Left lung (tissue), 4 donors: ENCODE measurements at regions not wholly inside any gene's neighbourhood (a gene's known extent, or its start where the extent isn't known, plus 50 kb on each side); places are given as distances from the start of the nearest gene placed in this dataset.

Experiments
- ATAC-seq: fragments of 200-7000 bp; cut with Tn5 transposase; one replicate; pipeline ENCODE4 v1.9.1; 2020; ENCODE audit warnings: moderate library complexity
- DNase-seq, 4 donors: peaks; one replicate each; pipeline ENCODE4 v3.0.0-alpha.2; 2013 to 2020
- H3K27ac ChIP-seq, 2 donors: fragments of 200-600 bp; sonication (generic) in 1 of 2; one replicate each; pipeline versions ENCODE4 v1.5.0 to v1.8.0; 2020 to 2021
- H3K27me3 ChIP-seq, 2 donors: fragments of 200-600 bp; sonication (generic) in 1 of 2; one replicate each; pipeline versions ENCODE4 v1.5.0 to v1.8.0; 2020 to 2021
- H3K36me3 ChIP-seq, 2 donors: fragments of 200-600 bp; sonication (generic) in 1 of 2; one replicate each; pipeline versions ENCODE4 v1.5.0 to v1.8.0; 2020 to 2021
- H3K4me1 ChIP-seq, 2 donors: fragments of 200-600 bp; one replicate each; pipeline ENCODE4 v1.8.0; 2021
- H3K4me3 ChIP-seq, 2 donors: fragments of 200-600 bp; sonication (generic) in 1 of 2; one replicate each; pipeline versions ENCODE4 v1.5.0 to v1.8.0; 2020 to 2021; ENCODE audit warnings: mild to moderate bottlenecking in 1 of 2
- H3K9me3 ChIP-seq, 2 donors: fragments of 200-600 bp; sonication (generic) in 1 of 2; one replicate each; pipeline versions ENCODE4 v1.5.0 to v1.8.0; 2020 to 2021
- CTCF ChIP-seq, 2 donors: fragments of 200-600 bp; sonication (generic) in 1 of 2; IDR thresholded peaks; one replicate each; pipeline versions ENCODE4 v1.5.0 to v1.8.0; 2021; ENCODE audit warnings: antibody characterized with exemption in 2 of 2
- intact Hi-C, 2 donors: fragments of 100-400 bp; cut with DNase I; formaldehyde crosslinking; loops; one replicate each; pipeline versions ENCODE4 v1.11.2 to v1.14.2; 2022
- donor health status: DM: no; HTN: yes; CAD: no.
- donor health status: DM: no; HTN: no; CAD: no.

GRCh38 chrX:143121477-143121876, 95.7 kb downstream of the SPANXN4 start:
- DNase-seq (no peak), ATAC-seq (no peak)
- intact Hi-C loops: no loop called here
- no peak for TF ChIP-seq CTCF (IDR thresholded peaks at IDR 0.05)
- Histone ChIP-seq H3K9me3 (no peaks in the 10 kb centered on the region), H3K27ac (no peak overlapping the region), H3K36me3 (no peaks in the 10 kb centered on the region), H3K27me3 (no peaks in the 10 kb centered on the region), H3K4me1 (no peaks in the 10 kb centered on the region), H3K4me3 (no peak overlapping the region)

- no peak for ATAC-seq
- Histone ChIP-seq H3K9me3 (no peaks in the 10 kb centered on the region), H3K36me3 (no peaks in the 10 kb centered on the region), H3K27ac (no peak overlapping the region), H3K4me3 (no peak overlapping the region), H3K4me1 (no peaks in the 10 kb centered on the region), H3K27me3 (no peaks in the 10 kb centered on the region)
- no peak for DNase-seq
- no peak for TF ChIP-seq CTCF (IDR thresholded peaks at IDR 0.05)
- intact Hi-C loops: no loop called here
Observed at GRCh38 chrX:143115466-143115865, 89.7 kb downstream of the SPANXN4 start.

- Histone ChIP-seq H3K27me3 (no peaks in the 10 kb centered on the region), H3K4me3 (no peak overlapping the region), H3K4me1 (no peaks in the 10 kb centered on the region), H3K9me3 (no peaks in the 10 kb centered on the region), H3K27ac (no peak overlapping the region), H3K36me3 (no peaks in the 10 kb centered on the region)
- DNase-seq: no peak
- no peak for ATAC-seq
- no peak for TF ChIP-seq CTCF (IDR thresholded peaks at IDR 0.05)
- intact Hi-C loops: no loop called here
Observed at GRCh38 chrX:143095816-143096215, 70.1 kb downstream of the SPANXN4 start.

DNA sequence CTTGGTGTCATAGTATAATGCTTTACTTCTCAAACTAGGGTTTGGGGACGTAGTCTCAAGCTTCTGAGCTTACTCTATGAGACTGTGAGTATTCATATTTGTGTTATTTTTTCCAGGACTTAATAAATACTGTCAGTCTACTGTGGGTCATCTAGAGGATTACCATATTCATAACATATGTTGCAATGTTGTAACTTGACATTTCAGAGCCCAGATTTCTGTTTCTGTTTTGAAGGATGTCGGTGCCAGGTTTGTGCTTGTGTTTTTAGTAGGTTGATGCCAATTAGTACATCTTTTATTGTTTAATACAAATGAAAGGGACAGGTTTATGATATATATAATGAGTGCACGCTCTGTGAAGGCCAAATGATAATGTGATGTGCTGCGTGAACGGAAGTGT, 69.6 kb downstream of the SPANXN4 start:
- intact Hi-C loops: no loop called here
- ATAC-seq (no peak), DNase-seq (no peak)
- no peak overlapping the region for H3K27ac ChIP-seq
- no peak overlapping the region for H3K4me3 ChIP-seq
- no peaks in the 10 kb centered on the region for H3K36me3 ChIP-seq
- no peaks in the 10 kb centered on the region for H3K27me3 ChIP-seq
- no peaks in the 10 kb centered on the region for H3K4me1 ChIP-seq
- TF ChIP-seq CTCF (IDR thresholded peaks at IDR 0.05): no peak
- no peaks in the 10 kb centered on the region for H3K9me3 ChIP-seq

- no peak overlapping the region for H3K27ac ChIP-seq
- H3K9me3 ChIP-seq: no peaks in the 10 kb centered on the region
- no peaks in the 10 kb centered on the region for H3K4me1 ChIP-seq
- no peaks in the 10 kb centered on the region for H3K36me3 ChIP-seq
- no peak for TF ChIP-seq CTCF (IDR thresholded peaks at IDR 0.05)
- DNase-seq (no peak), ATAC-seq (no peak)
- intact Hi-C loops: no loop called here
- no peaks in the 10 kb centered on the region for H3K27me3 ChIP-seq
- H3K4me3 ChIP-seq: no peak overlapping the region
Observed at GRCh38 chrX:143094417-143095023, 68.8 kb downstream of the SPANXN4 start.
